K562 (cell line): ENCODE measurements at regions not wholly inside any gene's neighbourhood (a gene's known extent, or its start where the extent isn't known, plus 50 kb on each side); places are given as distances from the start of the nearest gene placed in this dataset.

Experiments used
- ATAC-seq: fragments of 200-7000 bp; cut with Tn5 transposase; 3 replicates; pipeline ENCODE4 v1.9.1; 2020; ENCODE audit warnings: moderate library complexity
- BruUV-seq: library from RNA; stranded (reverse); fragments of 400-500 nt; replicated peaks from 2 replicates; lab custom pipeline; 2021; lab: Mats Ljungman, UMichigan
- CTCF ChIA-PET: fragments of 300-600 bp; formaldehyde crosslinking; extraction: SDS; loops from one replicate; lab custom pipeline; 2021; ENCODE audit warnings: low intra/inter-chr PET ratio; lab: Yijun Ruan, JAX
- POLR2A ChIA-PET: fragments of 300-600, 350-650 bp; sonication (Branson Sonifier 250); formaldehyde crosslinking; extraction: SDS; loops from one replicate; lab custom pipeline; 2021; ENCODE audit warnings: antibody characterized with exemption, inconsistent platforms; lab: Yijun Ruan, JAX
- DNase-seq, 4 experiments: peaks; one replicate each; pipeline versions ENCODE4 v3.0.0 to v3.0.0-alpha.2; 2011 to 2018; ENCODE audit warnings: low spot score in 3 of 4, mixed read lengths in 3 of 4; ENCODE audit errors: extremely low read depth in 1 of 4
- FAIRE-seq: peaks from 2 replicates; lab custom pipeline; 2011; peaks lifted over from hg19 to GRCh38; lab: Jason Lieb, UNC
- H2AFZ ChIP-seq: 2 replicates; pipeline ENCODE4 v1.6.0; 2011; ENCODE audit warnings: low read depth, low read length, control low read depth, inconsistent platforms
- H3K27ac ChIP-seq: fragments of 200-600 bp; 3 replicates; pipeline ENCODE4 v1.8.0; 2011; ENCODE audit warnings: low read depth, mild to moderate bottlenecking, control low read depth, inconsistent platforms, low read length, moderate library complexity, mixed read lengths; ENCODE audit errors: extremely low read depth
- H3K27me3 ChIP-seq, 2 experiments: fragments of 300-600 bp in 1 of 2; 2 replicates in 1 of 2; 3 replicates in 1 of 2; pipeline versions ENCODE4 v1.6.0 to v1.8.0; 2011; ENCODE audit warnings: inconsistent platforms in 2 of 2, low read length in 2 of 2, mild to moderate bottlenecking in 1 of 2, mixed read lengths in 1 of 2, moderate library complexity in 1 of 2; ENCODE audit not compliant: control insufficient read depth in 2 of 2, insufficient read depth in 2 of 2
- H3K36me3 ChIP-seq: fragments of 300-600 bp; 3 replicates; pipeline ENCODE4 v1.8.0; 2011; ENCODE audit warnings: mild to moderate bottlenecking, low read length, inconsistent platforms; ENCODE audit not compliant: control insufficient read depth, insufficient read depth
- H3K4me1 ChIP-seq, 2 experiments: fragments of 200-600 bp in 1 of 2; replicated peaks in 1 of 2; 2 replicates in 1 of 2; 3 replicates in 1 of 2; pipeline versions ENCODE4 v1.5.1 to v1.8.0; 2011; ENCODE audit warnings: inconsistent platforms in 2 of 2, low read length in 2 of 2, mild to moderate bottlenecking in 1 of 2, mixed read lengths in 1 of 2, moderate library complexity in 1 of 2; ENCODE audit not compliant: control insufficient read depth in 2 of 2, insufficient read depth in 2 of 2
- H3K4me2 ChIP-seq: 2 replicates; pipeline ENCODE4 v1.6.1; 2011; ENCODE audit warnings: low read length, control low read depth, inconsistent platforms, mixed read lengths; ENCODE audit not compliant: insufficient read depth
- H3K4me3 ChIP-seq: fragments of 200-600 bp; sonication (generic), shearing (Covaris generic); 2 replicates; pipeline ENCODE4 v1.5.1; 2016; ENCODE audit warnings: control low read depth, inconsistent platforms
- H3K79me2 ChIP-seq: fragments of 200-600 bp; 3 replicates; pipeline ENCODE4 v1.8.0; 2011; ENCODE audit warnings: low read length, inconsistent platforms; ENCODE audit not compliant: control insufficient read depth, insufficient read depth
- H3K9ac ChIP-seq, 2 experiments: 2 replicates each; pipeline versions ENCODE4 v1.6.0 to v1.6.1; 2011; ENCODE audit warnings: low read depth in 2 of 2, low read length in 2 of 2, control low read depth in 1 of 2, inconsistent platforms in 1 of 2, mild to moderate bottlenecking in 1 of 2, mixed read lengths in 1 of 2; ENCODE audit not compliant: insufficient read depth in 1 of 2
- H3K9me1 ChIP-seq: one replicate; pipeline ENCODE4 v1.6.0; 2011; ENCODE audit warnings: inconsistent platforms, mild to moderate bottlenecking, low read length, moderate library complexity; ENCODE audit not compliant: control insufficient read depth, insufficient read depth
- H3K9me3 ChIP-seq: replicated peaks from 2 replicates; pipeline ENCODE4 v1.5.1; 2011; ENCODE audit warnings: low read depth, low read length, inconsistent platforms; ENCODE audit not compliant: control insufficient read depth, insufficient read depth
- H4K20me1 ChIP-seq: replicated peaks from 2 replicates; pipeline ENCODE4 v1.6.1; 2011; ENCODE audit warnings: low read length, inconsistent platforms, mixed read lengths; ENCODE audit not compliant: control insufficient read depth, insufficient read depth
- BRCA1 ChIP-seq, 2 experiments: fragments of 450-650 bp in 1 of 2; sonication (generic) in 1 of 2; formaldehyde crosslinking in 1 of 2; IDR thresholded peaks; 2 replicates each; pipeline versions ENCODE4 v1.5.0 to v1.6.1; 2017 to 2020; ENCODE audit warnings: mild to moderate bottlenecking in 1 of 2, missing genetic modification reagents in 1 of 2
- CBX8 ChIP-seq: fragments of 200-600 bp; sonication (generic); IDR thresholded peaks from 2 replicates; pipeline ENCODE4 v1.6.1; 2012; ENCODE audit warnings: borderline replicate concordance, mixed run types, low read depth, mild to moderate bottlenecking, moderate library complexity, mixed read lengths, low read length, control low read depth, inconsistent platforms; ENCODE audit not compliant: poor library complexity, severe bottlenecking; ENCODE audit errors: extremely low read depth
- COPS2 ChIP-seq: fragments of 450-650 bp; conservative IDR thresholded peaks from 2 replicates; pipeline ENCODE4 v1.6.1; 2016; ENCODE audit warnings: mild to moderate bottlenecking, moderate library complexity
- GTF2A2 ChIP-seq: IDR thresholded peaks from 2 replicates; pipeline ENCODE4 v1.6.1; 2016; ENCODE audit warnings: mild to moderate bottlenecking, missing genetic modification characterization, missing compliant biosample characterization
- KLF13 ChIP-seq: fragments of 450-650 bp; IDR thresholded peaks from 2 replicates; pipeline ENCODE4 v1.6.1; 2016; ENCODE audit warnings: missing genetic modification characterization, low read depth, mild to moderate bottlenecking, missing compliant biosample characterization, moderate library complexity, borderline replicate concordance
- LCOR ChIP-seq: sonication (generic); formaldehyde crosslinking; IDR thresholded peaks from 2 replicates; pipeline ENCODE4 v1.8.0; 2022; ENCODE audit warnings: mild to moderate bottlenecking, missing genetic modification reagents
- MAZ ChIP-seq, 2 experiments: fragments of 450-650 bp in 1 of 2; sonication (generic) in 1 of 2; formaldehyde crosslinking; IDR thresholded peaks in 1 of 2; conservative IDR thresholded peaks in 1 of 2; 2 replicates each; pipeline versions ENCODE4 v1.4.0 to v1.5.0; 2020; ENCODE audit warnings: mild to moderate bottlenecking in 1 of 2, missing genetic modification reagents in 1 of 2
- MCM7 ChIP-seq, 2 experiments: fragments of 450-650 bp; IDR thresholded peaks; 2 replicates each; pipeline ENCODE4 v1.6.1; 2016 to 2018
- NRF1 ChIP-seq, 2 experiments: fragments of 450-650 bp; IDR thresholded peaks in 1 of 2; conservative IDR thresholded peaks in 1 of 2; 2 replicates each; pipeline ENCODE4 v1.6.1; 2014; ENCODE audit warnings: mild to moderate bottlenecking in 2 of 2
- SRSF7 ChIP-seq: fragments of 200-400 bp; formaldehyde crosslinking; optimal IDR thresholded peaks from 2 replicates; pipeline ENCODE3; 2017; ENCODE audit warnings: mild to moderate bottlenecking, low read depth, low read length
- ZEB2 ChIP-seq: fragments of 450-650 bp; IDR thresholded peaks from 2 replicates; pipeline ENCODE4 v1.6.1; 2016
- ZNF174 ChIP-seq: fragments of 250-450 bp; sonication (Bioruptor Pico); IDR thresholded peaks from 2 replicates; pipeline ENCODE4 v1.4.0; 2020; ENCODE audit warnings: mild to moderate bottlenecking
- in situ Hi-C: fragments of 300-500 bp; cut with MboI; formaldehyde crosslinking; loops from 4 replicates; pipeline ENCODE4 v1.15.0; 2018; ENCODE audit warnings: inconsistent platforms, mixed read lengths
- intact Hi-C: fragments of 100-400 bp; cut with micrococcal nuclease; formaldehyde crosslinking; loops from 2 replicates; pipeline ENCODE4 v1.14.2; 2022
- TF ChIP-seq, protein P1 (sequence below), 2 experiments: fragments of 450-650 bp; IDR thresholded peaks; 2 replicates each; pipeline ENCODE4 v1.6.1; 2016
- TF ChIP-seq, protein P2 (sequence below): sonication (generic); formaldehyde crosslinking; IDR thresholded peaks from 2 replicates; pipeline ENCODE4 v1.8.0; 2022; ENCODE audit warnings: mild to moderate bottlenecking, missing genetic modification reagents

DNA sequence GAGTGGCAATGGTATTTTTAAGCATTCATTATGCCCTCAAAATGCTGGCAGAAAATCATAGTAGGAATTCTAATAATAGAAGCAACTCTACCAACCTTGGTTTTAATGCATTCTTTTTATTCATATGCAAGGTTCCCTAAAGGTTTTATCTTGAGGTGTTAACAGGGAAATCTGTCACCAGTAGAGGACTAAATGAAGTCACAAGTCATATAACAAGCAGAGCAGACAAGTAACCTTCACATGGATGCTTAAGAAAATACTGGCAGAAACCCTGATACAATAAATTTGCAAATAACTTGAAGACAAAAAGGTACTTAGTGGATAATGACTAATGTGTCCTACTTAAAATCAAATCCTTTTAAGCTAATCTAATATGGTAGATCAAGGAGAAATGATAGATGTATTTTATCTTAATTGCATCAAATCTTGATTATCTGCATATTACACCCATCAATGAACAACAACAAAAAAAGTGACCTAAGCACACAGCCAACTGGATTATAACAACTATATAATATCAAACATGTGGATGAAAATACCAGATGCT, 73.3 kb downstream of the RFC3 start:
- FAIRE-seq, result no peak
- POLR2A ChIA-PET, result no interaction called here

DNA sequence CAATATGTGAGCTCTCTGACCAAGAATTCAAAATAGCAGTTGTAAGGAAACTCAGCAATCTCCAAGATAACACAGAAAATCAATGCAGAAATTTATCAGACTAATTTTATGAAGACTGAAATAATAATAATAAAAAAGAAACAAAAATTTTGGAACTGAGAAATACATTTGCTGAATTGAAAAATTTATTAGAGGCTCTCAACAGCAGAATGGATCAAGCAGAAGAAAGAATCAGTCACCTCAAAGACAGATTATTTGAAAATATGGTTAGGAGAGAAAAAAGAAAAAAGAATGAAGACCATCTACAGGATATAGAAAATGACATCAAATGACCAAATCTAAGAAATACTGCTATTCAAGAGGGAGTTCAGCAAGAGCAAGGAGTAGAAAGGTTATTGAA, 75.6 kb downstream of the RFC3 start:
- Histone ChIP-seq H3K79me2 (no peaks in the 10 kb centered on the region), H3K36me3 (no peaks in the 10 kb centered on the region), H3K4me1 (no peaks in the 10 kb centered on the region), H3K9ac (no peak overlapping the region), H3K27me3 (no peaks in the 10 kb centered on the region), H3K9me1 (no peaks in the 10 kb centered on the region), H2AFZ (no peak overlapping the region), H4K20me1 (no peaks in the 10 kb centered on the region), H3K9me3 (0 out of 2 replicates have a peak, but pooled peaks cover 2% of the 10 kb centered on the region), H3K27ac (no peak overlapping the region), H3K4me2 (no peak overlapping the region), H3K4me3 (no peak overlapping the region)
- TF ChIP-seq NRF1 (conservative IDR thresholded peaks at IDR 0.05 in 1 of 2, IDR thresholded peaks at IDR 0.05 in 1 of 2), result no peak
- no peak for TF ChIP-seq COPS2
- no peak for TF ChIP-seq CBX8
- no peak for TF ChIP-seq SRSF7
- TF ChIP-seq MCM7 (IDR thresholded peaks at IDR 0.05), result no peak
- TF ChIP-seq LCOR (CRISPR knock-in tag), result no peak
- TF ChIP-seq ZEB2, result no peak
- TF ChIP-seq, protein P1, sequence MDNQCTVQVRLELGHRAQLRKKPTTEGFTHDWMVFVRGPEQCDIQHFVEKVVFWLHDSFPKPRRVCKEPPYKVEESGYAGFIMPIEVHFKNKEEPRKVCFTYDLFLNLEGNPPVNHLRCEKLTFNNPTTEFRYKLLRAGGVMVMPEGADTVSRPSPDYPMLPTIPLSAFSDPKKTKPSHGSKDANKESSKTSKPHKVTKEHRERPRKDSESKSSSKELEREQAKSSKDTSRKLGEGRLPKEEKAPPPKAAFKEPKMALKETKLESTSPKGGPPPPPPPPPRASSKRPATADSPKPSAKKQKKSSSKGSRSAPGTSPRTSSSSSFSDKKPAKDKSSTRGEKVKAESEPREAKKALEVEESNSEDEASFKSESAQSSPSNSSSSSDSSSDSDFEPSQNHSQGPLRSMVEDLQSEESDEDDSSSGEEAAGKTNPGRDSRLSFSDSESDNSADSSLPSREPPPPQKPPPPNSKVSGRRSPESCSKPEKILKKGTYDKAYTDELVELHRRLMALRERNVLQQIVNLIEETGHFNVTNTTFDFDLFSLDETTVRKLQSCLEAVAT (IDR thresholded peaks at IDR 0.05), result no peak
- no peak for TF ChIP-seq BRCA1 (IDR thresholded peaks at IDR 0.05)
- no peak for TF ChIP-seq BRCA1 (CRISPR knock-in tag; IDR thresholded peaks at IDR 0.05)
- TF ChIP-seq KLF13 (tag), result no peak
- TF ChIP-seq MAZ (CRISPR knock-in tag; conservative IDR thresholded peaks at IDR 0.05 in 1 of 2, IDR thresholded peaks at IDR 0.05 in 1 of 2), result no peak
- DNase-seq (no peak), ATAC-seq (no peak), FAIRE-seq (no peak)
- no TSS peak for BruUV-seq
- POLR2A ChIA-PET, result no interaction called here
- in situ Hi-C loops (no loop called here), intact Hi-C loops (no loop called here)
- CTCF ChIA-PET, result no interaction called here

More for the DNA sequence above, 73.3 kb downstream of the RFC3 start:
- ATAC-seq, result no peak
- TF ChIP-seq KLF13 (tag), result no peak
- TF ChIP-seq, protein P2, sequence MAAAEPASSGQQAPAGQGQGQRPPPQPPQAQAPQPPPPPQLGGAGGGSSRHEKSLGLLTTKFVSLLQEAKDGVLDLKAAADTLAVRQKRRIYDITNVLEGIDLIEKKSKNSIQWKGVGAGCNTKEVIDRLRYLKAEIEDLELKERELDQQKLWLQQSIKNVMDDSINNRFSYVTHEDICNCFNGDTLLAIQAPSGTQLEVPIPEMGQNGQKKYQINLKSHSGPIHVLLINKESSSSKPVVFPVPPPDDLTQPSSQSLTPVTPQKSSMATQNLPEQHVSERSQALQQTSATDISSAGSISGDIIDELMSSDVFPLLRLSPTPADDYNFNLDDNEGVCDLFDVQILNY (CRISPR knock-in tag), result no peak
- no peak for TF ChIP-seq GTF2A2
- TF ChIP-seq ZNF174 (CRISPR knock-in tag), result no peak
- H3K27ac ChIP-seq, result no peak overlapping the region
- H2AFZ ChIP-seq, result no peak overlapping the region
- no peaks in the 10 kb centered on the region for H3K27me3 ChIP-seq
- 0 out of 2 replicates have a peak, but pooled peaks cover 2% of the 10 kb centered on the region for H3K9me3 ChIP-seq
- H3K4me2 ChIP-seq, result no peak overlapping the region
- no peak overlapping the region for H3K9ac ChIP-seq
- no peaks in the 10 kb centered on the region for H3K4me1 ChIP-seq
- intact Hi-C loops, result no loop called here
- no TSS peak for BruUV-seq
- H3K9me1 ChIP-seq, result no peaks in the 10 kb centered on the region
- H3K79me2 ChIP-seq, result no peaks in the 10 kb centered on the region
- CTCF ChIA-PET, result no interaction called here
- H4K20me1 ChIP-seq, result no peaks in the 10 kb centered on the region
- H3K36me3 ChIP-seq, result no peaks in the 10 kb centered on the region
- in situ Hi-C loops, result no loop called here
- H3K4me3 ChIP-seq, result no peak overlapping the region
- no peak for DNase-seq
